Activated CD4-positive, alpha-beta memory T cell treated with anti-CD3 and anti-CD28 coated beads for 36 hours (primary cell): ENCODE measurements at regions not wholly inside any gene's neighbourhood (a gene's known extent, or its start where the extent isn't known, plus 50 kb on each side); places are given as distances from the start of the nearest gene placed in this dataset.
A peak's percentile ranks its signal among the peaks of the same experiment; 100 is the strongest.
"Not testable (repeated sequence)": the region's sequence is repeated elsewhere in the genome, so short reads cannot be mapped to it uniquely, and the experiment has no call there.

ENCODE experiments used
- CTCF ChIA-PET: fragments of 350-600 bp; sonication (Branson Sonifier 250); formaldehyde crosslinking; loops from one replicate; lab custom pipeline; 2021; ENCODE audit warnings: antibody characterized with exemption, inconsistent platforms; lab: Charles Lee
- POLR2A ChIA-PET: fragments of 350-600 bp; sonication (Branson Sonifier 250); formaldehyde crosslinking; loops from one replicate; lab custom pipeline; 2021; ENCODE audit warnings: antibody characterized with exemption; lab: Charles Lee
- DNase-seq: peaks from one replicate; pipeline ENCODE4 v3.0.0-alpha.2; 2020
- H3K27ac Mint-ChIP-seq: one replicate; pipeline ENCODE4 v1.8.0; 2021; ENCODE audit warnings: mixed read lengths
- H3K27me3 Mint-ChIP-seq: one replicate; pipeline ENCODE4 v1.8.0; 2021; ENCODE audit warnings: mixed read lengths
- H3K36me3 Mint-ChIP-seq: one replicate; pipeline ENCODE4 v1.8.0; 2021; ENCODE audit warnings: mixed read lengths
- H3K4me1 Mint-ChIP-seq: one replicate; pipeline ENCODE4 v1.8.0; 2021; ENCODE audit warnings: low read depth, mixed read lengths
- H3K4me3 Mint-ChIP-seq: one replicate; pipeline ENCODE4 v1.8.0; 2021; ENCODE audit warnings: mild to moderate bottlenecking, mixed read lengths
- H3K9me3 Mint-ChIP-seq: one replicate; pipeline ENCODE4 v1.8.0; 2021; ENCODE audit warnings: mixed read lengths
- intact Hi-C: fragments of 100-400 bp; cut with micrococcal nuclease; formaldehyde crosslinking; loops from one replicate; pipeline ENCODE4 v1.15.1; 2023

- DNase-seq: no peak
- H3K9me3 Mint-ChIP-seq: no peaks in the 10 kb centered on the region
- H3K36me3 Mint-ChIP-seq: no peaks in the 10 kb centered on the region
- H3K27me3 Mint-ChIP-seq: no peaks in the 10 kb centered on the region
- ChIA-PET CTCF (no interaction called here), POLR2A (no interaction called here)
- intact Hi-C loops: loop anchor here (2.0 kb wide), 1 partner anchor 59 kb away; no protein-coding TSS in a partner anchor
- no peak overlapping the region for H3K27ac Mint-ChIP-seq
- peaks cover 23% of the 10 kb centered on the region for H3K4me1 Mint-ChIP-seq
- H3K4me3 Mint-ChIP-seq: no peak overlapping the region
Observed at GRCh38 chr2:64273524-64274398, 129.5 kb upstream of the PELI1 start.

GRCh38 chr2:64274399-64275173 lies 130.4 kb upstream of the PELI1 start:
- H3K27ac Mint-ChIP-seq: no peak overlapping the region
- no peak for DNase-seq
- H3K9me3 Mint-ChIP-seq: no peaks in the 10 kb centered on the region
- CTCF ChIA-PET: no interaction called here
- H3K4me1 Mint-ChIP-seq: peaks cover 23% of the 10 kb centered on the region
- H3K4me3 Mint-ChIP-seq: no peak overlapping the region
- intact Hi-C loops: loop anchor here (2.0 kb wide), 1 partner anchor 60 kb away; no protein-coding TSS in a partner anchor
- H3K36me3 Mint-ChIP-seq: no peaks in the 10 kb centered on the region
- no peaks in the 10 kb centered on the region for H3K27me3 Mint-ChIP-seq
- POLR2A ChIA-PET: no interaction called here

GRCh38 chr2:64275174-64275466 lies 130.9 kb upstream of the PELI1 start:
- H3K36me3 Mint-ChIP-seq: no peaks in the 10 kb centered on the region
- H3K9me3 Mint-ChIP-seq: no peaks in the 10 kb centered on the region
- POLR2A ChIA-PET: no interaction called here
- CTCF ChIA-PET: no interaction called here
- no peaks in the 10 kb centered on the region for H3K27me3 Mint-ChIP-seq
- intact Hi-C loops: loop anchor here (2.0 kb wide), 1 partner anchor 60 kb away; no protein-coding TSS in a partner anchor
- no peak overlapping the region for H3K4me3 Mint-ChIP-seq
- no peak overlapping the region for H3K27ac Mint-ChIP-seq
- DNase-seq: no peak
- peaks cover 23% of the 10 kb centered on the region for H3K4me1 Mint-ChIP-seq

- CTCF ChIA-PET: interaction anchor here (1.2 kb wide), 1 partner anchor 48 kb away, joined by 3 read pairs; no protein-coding TSS in a partner anchor
- Mint-ChIP-seq H3K4me1 (peaks cover 23% of the 10 kb centered on the region), H3K27me3 (no peaks in the 10 kb centered on the region), H3K36me3 (no peaks in the 10 kb centered on the region), H3K27ac (no peak overlapping the region), H3K9me3 (no peaks in the 10 kb centered on the region), H3K4me3 (no peak overlapping the region)
- POLR2A ChIA-PET: interaction anchor here (0.6 kb wide), 1 partner anchor 20 kb away, joined by 3 read pairs; no protein-coding TSS in a partner anchor
- intact Hi-C loops: no loop called here
- no peak for DNase-seq
Observed at GRCh38 chr2:64276417-64277095, 132.3 kb upstream of the PELI1 start.

GRCh38 chr2:64277101-64277849 lies 133.1 kb upstream of the PELI1 start:
- Mint-ChIP-seq H3K27ac (no peak overlapping the region), H3K9me3 (no peaks in the 10 kb centered on the region), H3K4me1 (peaks cover 23% of the 10 kb centered on the region), H3K27me3 (no peaks in the 10 kb centered on the region), H3K4me3 (no peak overlapping the region), H3K36me3 (no peaks in the 10 kb centered on the region)
- no peak for DNase-seq
- intact Hi-C loops: no loop called here
- ChIA-PET POLR2A (no interaction called here), CTCF (no interaction called here)

- H3K27ac Mint-ChIP-seq, H3K4me1 Mint-ChIP-seq, H3K4me3 Mint-ChIP-seq, H3K36me3 Mint-ChIP-seq, CTCF ChIA-PET, POLR2A ChIA-PET, H3K9me3 Mint-ChIP-seq, H3K27me3 Mint-ChIP-seq, DNase-seq: not testable (repeated sequence)
- intact Hi-C loops: loop anchor here (5.0 kb wide), 1 partner anchor 689 kb away; no protein-coding TSS in a partner anchor
Observed at GRCh38 chr2:64280812-64281211, 136.6 kb upstream of the PELI1 start.

GRCh38 chr2:64283006-64283570 lies 138.9 kb upstream of the PELI1 start:
- CTCF ChIA-PET: no interaction called here
- no peak for DNase-seq
- no peaks in the 10 kb centered on the region for H3K9me3 Mint-ChIP-seq
- POLR2A ChIA-PET: no interaction called here
- H3K4me1 Mint-ChIP-seq: no peaks in the 10 kb centered on the region
- no peaks in the 10 kb centered on the region for H3K27me3 Mint-ChIP-seq
- no peaks in the 10 kb centered on the region for H3K36me3 Mint-ChIP-seq
- H3K27ac Mint-ChIP-seq: no peak overlapping the region
- no peak overlapping the region for H3K4me3 Mint-ChIP-seq
- intact Hi-C loops: loop anchor here (1.0 to 5.0 kb wide), 2 partner anchors 43 to 691 kb away; no protein-coding TSS in a partner anchor

- no peak overlapping the region for H3K4me3 Mint-ChIP-seq
- ChIA-PET CTCF (no interaction called here), POLR2A (interaction anchor here (0.6 kb wide), 1 partner anchor 12 kb away, joined by 4 read pairs; no protein-coding TSS in a partner anchor)
- H3K9me3 Mint-ChIP-seq: no peaks in the 10 kb centered on the region
- H3K4me1 Mint-ChIP-seq: no peaks in the 10 kb centered on the region
- peak; percentile 38 for DNase-seq
- intact Hi-C loops: loop anchor here (1.0 to 5.0 kb wide), 2 partner anchors 42 to 692 kb away; no protein-coding TSS in a partner anchor
- H3K36me3 Mint-ChIP-seq: no peaks in the 10 kb centered on the region
- no peaks in the 10 kb centered on the region for H3K27me3 Mint-ChIP-seq
- H3K27ac Mint-ChIP-seq: no peak overlapping the region
Observed at GRCh38 chr2:64283641-64284361, 139.6 kb upstream of the PELI1 start.

- Mint-ChIP-seq H3K4me3 (no peak overlapping the region), H3K9me3 (no peaks in the 10 kb centered on the region), H3K36me3 (no peaks in the 10 kb centered on the region), H3K4me1 (no peaks in the 10 kb centered on the region), H3K27ac (no peak overlapping the region), H3K27me3 (no peaks in the 10 kb centered on the region)
- CTCF ChIA-PET: no interaction called here
- POLR2A ChIA-PET: no interaction called here
- DNase-seq: no peak
- intact Hi-C loops: loop anchor here (5.0 kb wide), 1 partner anchor 692 kb away; no protein-coding TSS in a partner anchor
Observed at GRCh38 chr2:64284751-64285150, 140.5 kb upstream of the PELI1 start.

GRCh38 chr2:64287202-64287740 lies 143.1 kb upstream of the PELI1 start:
- CTCF ChIA-PET: no interaction called here

More at GRCh38 chr2:64287202-64287740, 143.1 kb upstream of the PELI1 start:
- H3K36me3 Mint-ChIP-seq: no peaks in the 10 kb centered on the region
- no peak overlapping the region for H3K4me3 Mint-ChIP-seq
- H3K27me3 Mint-ChIP-seq: no peaks in the 10 kb centered on the region
- H3K27ac Mint-ChIP-seq: no peak overlapping the region
- H3K4me1 Mint-ChIP-seq: no peaks in the 10 kb centered on the region
- no peak for DNase-seq
- H3K9me3 Mint-ChIP-seq: no peaks in the 10 kb centered on the region
- intact Hi-C loops: no loop called here
- POLR2A ChIA-PET: interaction anchor here (0.9 kb wide), 1 partner anchor 38 kb away, joined by 3 read pairs; no protein-coding TSS in a partner anchor
